GM10847 (cell line): ENCODE measurements at regions not wholly inside any gene's neighbourhood (a gene's known extent, or its start where the extent isn't known, plus 50 kb on each side); places are given as distances from the start of the nearest gene placed in this dataset.

Source experiments
- POLR2A ChIP-seq: IDR thresholded peaks from 2 replicates; pipeline ENCODE4 v1.6.1; 2011; ENCODE audit not compliant: insufficient read length; ENCODE audit errors: extremely low read depth

- TF ChIP-seq POLR2A = no peak
Measured at GRCh38 chr7:155234158-155234492, 63.6 kb upstream of the INSIG1 start.

- TF ChIP-seq POLR2A = no peak
Measured at GRCh38 chr7:155234950-155235789, 62.5 kb upstream of the INSIG1 start.

- TF ChIP-seq POLR2A = no peak
Measured at GRCh38 chr7:155236386-155236785, 61.3 kb upstream of the INSIG1 start.

GRCh38 chr7:155237297-155237696 lies 60.4 kb upstream of the INSIG1 start:
- no peak for TF ChIP-seq POLR2A

GRCh38 chr7:155237730-155238129 lies 59.9 kb upstream of the INSIG1 start:
- no peak for TF ChIP-seq POLR2A

GRCh38 chr7:155244675-155245074 lies 53.0 kb upstream of the INSIG1 start:
- TF ChIP-seq POLR2A = no peak

- no peak for TF ChIP-seq POLR2A
Measured at GRCh38 chr7:155247479-155248365, 50.0 kb upstream of the INSIG1 start.
